PC-3 (cell line): ENCODE measurements at regions not wholly inside any gene's neighbourhood (a gene's known extent, or its start where the extent isn't known, plus 50 kb on each side); places are given as distances from the start of the nearest gene placed in this dataset.

Experiments used
- ATAC-seq: fragments of 200-7000 bp; cut with Tn5 transposase; 2 replicates; pipeline ENCODE4 v1.9.1; 2020; ENCODE audit warnings: mild to moderate bottlenecking, moderate library complexity
- BruUV-seq: library from RNA; stranded (reverse); fragments of 400-500 nt; replicated peaks from 2 replicates; lab custom pipeline; 2021; lab: Mats Ljungman, UMichigan
- CTCF ChIA-PET: fragments of 300-600 bp; sonication (Branson Sonifier 250); formaldehyde crosslinking; loops from one replicate; lab custom pipeline; 2022; ENCODE audit warnings: antibody characterized with exemption; lab: Charles Lee
- POLR2A ChIA-PET: fragments of 300-600 bp; sonication (Branson Sonifier 250); formaldehyde crosslinking; loops from one replicate; lab custom pipeline; 2022; ENCODE audit warnings: antibody characterized with exemption; ENCODE audit not compliant: unreplicated experiment; lab: Charles Lee
- DNase-seq: peaks from one replicate; pipeline ENCODE4 v3.0.0-alpha.2; 2015
- H2AFZ ChIP-seq: fragments of 300-600 bp; sonication (generic); 2 replicates; pipeline ENCODE4 v1.6.0; 2016; ENCODE audit warnings: antibody characterized with exemption, low read length
- H3F3A ChIP-seq: fragments of 300-600 bp; sonication (generic); one replicate; pipeline ENCODE4 v1.6.0; 2017; ENCODE audit warnings: antibody characterized with exemption, low read length, control low read depth, mild to moderate bottlenecking; ENCODE audit not compliant: unreplicated experiment
- H3K27ac ChIP-seq: fragments of 300-600 bp; sonication (generic); 2 replicates; pipeline ENCODE4 v1.5.1; 2016; ENCODE audit warnings: mild to moderate bottlenecking, low read length
- H3K27me3 ChIP-seq: fragments of 300-600 bp; sonication (generic); 2 replicates; pipeline ENCODE4 v1.6.1; 2016; ENCODE audit warnings: low read length, mixed read lengths
- H3K36me3 ChIP-seq: fragments of 300-600 bp; sonication (generic); 2 replicates; pipeline ENCODE4 v1.6.1; 2016; ENCODE audit warnings: low read depth, mixed run types, low read length, mixed read lengths
- H3K4me1 ChIP-seq: fragments of 300-600 bp; sonication (generic); 2 replicates; pipeline ENCODE4 v1.5.1; 2016; ENCODE audit warnings: low read length; ENCODE audit not compliant: insufficient read depth
- H3K4me2 ChIP-seq: fragments of 300-600 bp; sonication (generic); 2 replicates; pipeline ENCODE4 v1.6.0; 2016; ENCODE audit warnings: low read length
- H3K4me3 ChIP-seq: fragments of 300-600 bp; sonication (generic); 2 replicates; pipeline ENCODE4 v1.5.1; 2016; ENCODE audit warnings: mild to moderate bottlenecking, low read length, mixed read lengths
- H3K79me2 ChIP-seq: fragments of 300-600 bp; sonication (generic); 2 replicates; pipeline ENCODE4 v1.6.1; 2017; ENCODE audit warnings: low read length, mixed read lengths
- H3K9ac ChIP-seq: fragments of 300-600 bp; sonication (generic); 2 replicates; pipeline ENCODE4 v1.6.0; 2016; ENCODE audit warnings: mild to moderate bottlenecking, low read length
- H3K9me2 ChIP-seq: fragments of 300-600 bp; sonication (generic); replicated peaks from 2 replicates; pipeline ENCODE4 v1.6.1; 2016; ENCODE audit warnings: mixed run types, low read length, mixed read lengths
- H3K9me3 ChIP-seq: fragments of 300-600 bp; sonication (generic); 2 replicates; pipeline ENCODE4 v1.6.1; 2016; ENCODE audit warnings: low read length, mixed read lengths
- H4K20me1 ChIP-seq: fragments of 300-600 bp; sonication (generic); 2 replicates; pipeline ENCODE4 v1.6.1; 2016; ENCODE audit warnings: low read length, mixed read lengths
- CTCF ChIP-seq: fragments of 300-600 bp; sonication (generic); conservative IDR thresholded peaks from 2 replicates; pipeline ENCODE4 v1.5.1; 2017; ENCODE audit warnings: antibody characterized with exemption, low read depth, mild to moderate bottlenecking, low read length
- EZH2 ChIP-seq: fragments of 300-600 bp; sonication (generic); IDR thresholded peaks from one replicate; pipeline ENCODE4 v1.6.1; 2017; ENCODE audit warnings: antibody characterized with exemption, mild to moderate bottlenecking, low read length; ENCODE audit not compliant: unreplicated experiment
- EZH2phosphoT487 ChIP-seq: fragments of 300-600 bp; sonication (generic); IDR thresholded peaks from 2 replicates; pipeline ENCODE4 v1.6.1; 2018; ENCODE audit warnings: mild to moderate bottlenecking, antibody characterized with exemption, low read length, borderline replicate concordance
- intact Hi-C: fragments of 100-400 bp; cut with micrococcal nuclease; formaldehyde crosslinking; loops from 2 replicates; pipeline ENCODE4 v1.9.0; 2023

- Histone ChIP-seq H2AFZ (no peak overlapping the region), H3K4me2 (no peak overlapping the region), H3F3A (no peaks in the 10 kb centered on the region), H3K9me2 (no peaks in the 10 kb centered on the region), H3K36me3 (no peaks in the 10 kb centered on the region), H3K27ac (no peak overlapping the region), H3K9ac (no peak overlapping the region), H3K27me3 (no peaks in the 10 kb centered on the region), H3K4me1 (no peaks in the 10 kb centered on the region; the same call in 1 of the 2 replicates), H3K4me3 (no peak overlapping the region), H4K20me1 (no peaks in the 10 kb centered on the region), H3K79me2 (no peaks in the 10 kb centered on the region), H3K9me3 (no peaks in the 10 kb centered on the region)
- ChIA-PET CTCF (no interaction called here), POLR2A (no interaction called here)
- intact Hi-C loops: no loop called here
- no peak for TF ChIP-seq EZH2
- TF ChIP-seq EZH2phosphoT487: no peak
- TF ChIP-seq CTCF: no peak
- no peak for ATAC-seq
- DNase-seq: no peak
- no TSS peak for BruUV-seq
These were observed 103.1 kb downstream of the ZNF608 start for GRCh38 chr5:124643336-124643735.

GRCh38 chr5:124642151-124642550 is 104.3 kb downstream of the ZNF608 start:
- no peak overlapping the region for H3K4me3 ChIP-seq
- H3K27me3 ChIP-seq: no peaks in the 10 kb centered on the region
- no peaks in the 10 kb centered on the region for H4K20me1 ChIP-seq
- no peaks in the 10 kb centered on the region for H3K79me2 ChIP-seq
- ChIA-PET POLR2A (no interaction called here), CTCF (no interaction called here)
- no peaks in the 10 kb centered on the region for H3K36me3 ChIP-seq
- H3K9me3 ChIP-seq: no peaks in the 10 kb centered on the region
- H3K4me1 ChIP-seq: no peaks in the 10 kb centered on the region; the same call in 1 of the 2 replicates
- no peak overlapping the region for H3K27ac ChIP-seq
- no peaks in the 10 kb centered on the region for H3F3A ChIP-seq
- no peak overlapping the region for H2AFZ ChIP-seq
- ATAC-seq (no peak), DNase-seq (no peak)
- H3K4me2 ChIP-seq: no peak overlapping the region
- H3K9me2 ChIP-seq: no peaks in the 10 kb centered on the region
- intact Hi-C loops: no loop called here
- TF ChIP-seq EZH2: no peak
- TF ChIP-seq CTCF: no peak
- TF ChIP-seq EZH2phosphoT487: no peak
- no TSS peak for BruUV-seq
- H3K9ac ChIP-seq: no peak overlapping the region

- Histone ChIP-seq H3K4me1 (no peaks in the 10 kb centered on the region; the same call in 1 of the 2 replicates), H3K79me2 (no peaks in the 10 kb centered on the region), H3K36me3 (no peaks in the 10 kb centered on the region), H3K27ac (no peak overlapping the region), H3K9me3 (no peaks in the 10 kb centered on the region), H3F3A (no peaks in the 10 kb centered on the region), H3K4me3 (no peak overlapping the region), H3K9ac (no peak overlapping the region), H3K4me2 (no peak overlapping the region), H4K20me1 (no peaks in the 10 kb centered on the region), H3K27me3 (no peaks in the 10 kb centered on the region), H2AFZ (no peak overlapping the region), H3K9me2 (no peaks in the 10 kb centered on the region)
- TF ChIP-seq EZH2phosphoT487 (no peak), EZH2 (no peak), CTCF (no peak)
- CTCF ChIA-PET: no interaction called here
- POLR2A ChIA-PET: no interaction called here
- DNase-seq (no peak), ATAC-seq (no peak)
- intact Hi-C loops: no loop called here
- no TSS peak for BruUV-seq
These were observed 105.2 kb downstream of the ZNF608 start for GRCh38 chr5:124641154-124641792.
